ENCODE measurements at regions not wholly inside any gene's neighbourhood (a gene's known extent, or its start where the extent isn't known, plus 50 kb on each side); places are given as distances from the start of the nearest gene placed in this dataset.

DNA sequence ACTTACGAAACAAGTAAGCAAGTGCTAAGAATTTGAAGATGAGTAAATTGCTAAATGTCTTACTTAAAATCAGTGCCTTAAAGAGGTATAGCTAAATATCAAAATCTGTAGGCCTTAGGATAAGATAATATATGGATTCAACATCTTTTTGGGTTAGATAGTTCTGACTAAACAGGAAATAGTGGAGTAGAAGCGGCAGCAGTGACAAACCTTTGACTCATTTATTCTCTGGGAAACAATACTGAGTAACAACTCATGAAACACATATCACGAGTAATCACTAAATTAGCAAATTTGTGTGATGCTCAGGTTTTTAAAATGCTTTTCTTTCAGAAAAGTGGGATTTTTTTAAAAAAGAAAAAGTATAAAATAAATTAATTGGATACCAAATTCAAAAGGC lies 762.1 kb upstream of the TYRP1 start:
- TF ChIP-seq, protein P1, sequence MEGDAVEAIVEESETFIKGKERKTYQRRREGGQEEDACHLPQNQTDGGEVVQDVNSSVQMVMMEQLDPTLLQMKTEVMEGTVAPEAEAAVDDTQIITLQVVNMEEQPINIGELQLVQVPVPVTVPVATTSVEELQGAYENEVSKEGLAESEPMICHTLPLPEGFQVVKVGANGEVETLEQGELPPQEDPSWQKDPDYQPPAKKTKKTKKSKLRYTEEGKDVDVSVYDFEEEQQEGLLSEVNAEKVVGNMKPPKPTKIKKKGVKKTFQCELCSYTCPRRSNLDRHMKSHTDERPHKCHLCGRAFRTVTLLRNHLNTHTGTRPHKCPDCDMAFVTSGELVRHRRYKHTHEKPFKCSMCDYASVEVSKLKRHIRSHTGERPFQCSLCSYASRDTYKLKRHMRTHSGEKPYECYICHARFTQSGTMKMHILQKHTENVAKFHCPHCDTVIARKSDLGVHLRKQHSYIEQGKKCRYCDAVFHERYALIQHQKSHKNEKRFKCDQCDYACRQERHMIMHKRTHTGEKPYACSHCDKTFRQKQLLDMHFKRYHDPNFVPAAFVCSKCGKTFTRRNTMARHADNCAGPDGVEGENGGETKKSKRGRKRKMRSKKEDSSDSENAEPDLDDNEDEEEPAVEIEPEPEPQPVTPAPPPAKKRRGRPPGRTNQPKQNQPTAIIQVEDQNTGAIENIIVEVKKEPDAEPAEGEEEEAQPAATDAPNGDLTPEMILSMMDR (conservative IDR thresholded peaks at IDR 0.05; ENCODE audit: low read depth, low read length) = no peak
- no peak for TF ChIP-seq USF2 (IDR thresholded peaks at IDR 0.05; ENCODE audit: low read depth, low read length)
- TF ChIP-seq POLR2A (IDR thresholded peaks at IDR 0.05; ENCODE audit: low read depth, low read length) = no peak
- TF ChIP-seq CEBPB (IDR thresholded peaks at IDR 0.05; ENCODE audit: low read depth, low read length) = no peak
- no peak for TF ChIP-seq RFX5 (IDR thresholded peaks at IDR 0.05; ENCODE audit: low read depth, low read length)
- TF ChIP-seq FOS (IDR thresholded peaks at IDR 0.05; ENCODE audit: low read depth, low read length) = no peak
- no peak for TF ChIP-seq RAD21 (IDR thresholded peaks at IDR 0.05; ENCODE audit: low read length)
- TF ChIP-seq RCOR1 (IDR thresholded peaks at IDR 0.05; ENCODE audit: insufficient replicate concordance, low read length) = no peak
- no peak for TF ChIP-seq BHLHE40 (IDR thresholded peaks at IDR 0.05; ENCODE audit: low read depth, low read length)
- TF ChIP-seq SMC3 (IDR thresholded peaks at IDR 0.05; ENCODE audit: low read depth, low read length) = no peak
- no peak for TF ChIP-seq MAZ (IDR thresholded peaks at IDR 0.05; ENCODE audit: borderline replicate concordance, low read depth, low read length)

All from IMR-90 (cell line).